GM12878 (cell line): ENCODE measurements at regions not wholly inside any gene's neighbourhood (a gene's known extent, or its start where the extent isn't known, plus 50 kb on each side); places are given as distances from the start of the nearest gene placed in this dataset.

ENCODE experiments used
- ATAC-seq: fragments of 200-7000 bp; cut with Tn5 transposase; 3 replicates; pipeline ENCODE4 v1.9.1; 2020; ENCODE audit warnings: mild to moderate bottlenecking, moderate library complexity
- BruUV-seq: library from RNA; stranded (reverse); fragments of 400-500 nt; replicated peaks from 2 replicates; lab custom pipeline; 2021; lab: Mats Ljungman, UMichigan
- CTCF ChIA-PET: fragments of 300-600 bp; sonication (Branson Sonifier 250); formaldehyde crosslinking; extraction: SDS; loops from one replicate; lab custom pipeline; 2021; ENCODE audit warnings: inconsistent platforms; lab: Yijun Ruan, JAX
- POLR2A ChIA-PET: fragments of 350-600 bp; formaldehyde crosslinking; extraction: SDS; loops from one replicate; lab custom pipeline; 2021; ENCODE audit warnings: inconsistent platforms; lab: Charles Lee
- RAD21 ChIA-PET: fragments of 300-600 bp; sonication (Branson Sonifier 250); formaldehyde crosslinking; loops from one replicate; lab custom pipeline; 2023; ENCODE audit warnings: antibody characterized with exemption; ENCODE audit not compliant: unreplicated experiment; lab: Charles Lee
- SMC1A ChIA-PET: fragments of 300-600 bp; sonication (Branson Sonifier 250); formaldehyde crosslinking; loops from one replicate; lab custom pipeline; 2023; ENCODE audit not compliant: unreplicated experiment, uncharacterized antibody; lab: Charles Lee
- DNase-seq: peaks from one replicate; pipeline ENCODE4 v3.0.0-alpha.2; 2011; ENCODE audit warnings: low read depth, low spot score
- FAIRE-seq: peaks from 3 replicates; lab custom pipeline; 2011; peaks lifted over from hg19 to GRCh38; lab: Jason Lieb, UNC
- H2AFZ ChIP-seq: 2 replicates; pipeline ENCODE4 v1.6.0; 2011; ENCODE audit warnings: low read depth, low read length, control low read depth; ENCODE audit not compliant: control insufficient read depth
- H3K27ac ChIP-seq: 2 replicates; pipeline ENCODE4 v1.5.1; 2011; ENCODE audit warnings: control low read depth; ENCODE audit not compliant: control insufficient read depth, insufficient read depth
- H3K27me3 ChIP-seq, 2 experiments: replicated peaks in 1 of 2; 2 replicates each; pipeline versions ENCODE4 v1.6.0 to v1.6.1; 2011; ENCODE audit warnings: low read length in 1 of 2; ENCODE audit not compliant: control insufficient read depth in 2 of 2, insufficient read depth in 2 of 2
- H3K36me3 ChIP-seq, 2 experiments: 2 replicates each; pipeline ENCODE4 v1.5.1; 2011; ENCODE audit warnings: low read length in 1 of 2; ENCODE audit not compliant: control insufficient read depth in 2 of 2, insufficient read depth in 2 of 2
- H3K4me1 ChIP-seq: 2 replicates; pipeline ENCODE4 v1.6.1; 2011; ENCODE audit warnings: mild to moderate bottlenecking, low read length, moderate library complexity, mixed read lengths; ENCODE audit not compliant: control insufficient read depth, insufficient read depth
- H3K4me2 ChIP-seq: 2 replicates; pipeline ENCODE4 v1.6.0; 2011; ENCODE audit warnings: control low read depth; ENCODE audit not compliant: control insufficient read depth, insufficient read depth
- H3K4me3 ChIP-seq: fragments of 200-600 bp; sonication (generic); 2 replicates; pipeline ENCODE4 v1.5.1; 2016
- H3K79me2 ChIP-seq: 2 replicates; pipeline ENCODE4 v1.6.0; 2011; ENCODE audit warnings: low read length; ENCODE audit not compliant: control insufficient read depth, insufficient read depth
- H3K9ac ChIP-seq: 2 replicates; pipeline ENCODE4 v1.8.0; 2011; ENCODE audit warnings: low read length, control low read depth, mixed read lengths; ENCODE audit not compliant: control insufficient read depth, insufficient read depth
- H3K9me3 ChIP-seq: replicated peaks from 3 replicates; pipeline ENCODE4 v1.5.1; 2011; ENCODE audit warnings: mild to moderate bottlenecking, low read length; ENCODE audit not compliant: control insufficient read depth, insufficient read depth
- H4K20me1 ChIP-seq: 2 replicates; pipeline ENCODE4 v1.6.0; 2011; ENCODE audit not compliant: control insufficient read depth, insufficient read depth
- CBX3 ChIP-seq: fragments of 200-600 bp; sonication (generic); IDR thresholded peaks from 2 replicates; pipeline ENCODE4 v1.6.1; 2016; ENCODE audit warnings: low read depth, borderline replicate concordance
- E2F8 ChIP-seq: fragments of 450-650 bp; IDR thresholded peaks from 2 replicates; pipeline ENCODE4 v1.6.1; 2018; ENCODE audit warnings: mild to moderate bottlenecking, low read depth, moderate library complexity; ENCODE audit not compliant: partially characterized antibody
- EED ChIP-seq: sonication (generic); IDR thresholded peaks from 2 replicates; pipeline ENCODE4 v1.6.1; 2016; ENCODE audit warnings: antibody characterized with exemption, low read depth
- EP300 ChIP-seq, 2 experiments: fragments of 150-350 bp in 1 of 2; IDR thresholded peaks; 2 replicates each; pipeline ENCODE4 v1.6.1; 2011 to 2012; ENCODE audit warnings: low read depth in 2 of 2, low read length in 2 of 2, borderline replicate concordance in 1 of 2, improper control_type of control experiment in 1 of 2, inconsistent platforms in 1 of 2; ENCODE audit not compliant: control insufficient read depth in 1 of 2
- GATAD2B ChIP-seq: fragments of 450-650 bp; conservative IDR thresholded peaks from 2 replicates; pipeline ENCODE4 v1.6.1; 2017; ENCODE audit warnings: low read depth, mild to moderate bottlenecking, moderate library complexity
- HDGF ChIP-seq: fragments of 450-650 bp; IDR thresholded peaks from 2 replicates; pipeline ENCODE4 v1.6.1; 2016; ENCODE audit warnings: antibody characterized with exemption
- NR2C2 ChIP-seq: IDR thresholded peaks from 2 replicates; pipeline ENCODE4 v1.6.1; 2011; ENCODE audit warnings: borderline replicate concordance, low read depth; ENCODE audit not compliant: control insufficient read depth, insufficient read length
- RAD51 ChIP-seq: fragments of 450-650 bp; IDR thresholded peaks from 2 replicates; pipeline ENCODE4 v1.6.1; 2016; ENCODE audit warnings: moderate library complexity, mild to moderate bottlenecking, inconsistent platforms
- RELB ChIP-seq: fragments of 450-650 bp; IDR thresholded peaks from 2 replicates; pipeline ENCODE4 v1.6.1; 2017; ENCODE audit warnings: low read depth, mild to moderate bottlenecking, moderate library complexity
- SMARCA5 ChIP-seq: fragments of 450-650 bp; IDR thresholded peaks from 2 replicates; pipeline ENCODE4 v1.6.1; 2017; ENCODE audit warnings: mild to moderate bottlenecking
- SUPT20H ChIP-seq: IDR thresholded peaks from 2 replicates; pipeline ENCODE4 v1.6.1; 2011; ENCODE audit warnings: low read depth, mild to moderate bottlenecking, low read length, moderate library complexity, borderline replicate concordance; ENCODE audit not compliant: control insufficient read depth
- SUZ12 ChIP-seq: fragments of 200-600 bp; sonication (generic); IDR thresholded peaks from one replicate; pipeline ENCODE4 v1.6.1; 2018; ENCODE audit warnings: antibody characterized with exemption, mild to moderate bottlenecking; ENCODE audit not compliant: unreplicated experiment
- YBX1 ChIP-seq: fragments of 450-650 bp; IDR thresholded peaks from 2 replicates; pipeline ENCODE4 v1.6.1; 2016; ENCODE audit warnings: antibody characterized with exemption
- ZNF592 ChIP-seq: fragments of 450-650 bp; IDR thresholded peaks from 2 replicates; pipeline ENCODE4 v1.6.1; 2017; ENCODE audit warnings: mild to moderate bottlenecking, moderate library complexity
- in situ Hi-C: fragments of 300-500 bp; cut with MboI; formaldehyde crosslinking; loops from 9 replicates; pipeline ENCODE4 v1.14.3; 2018; ENCODE audit warnings: mixed read lengths
- intact Hi-C: fragments of 100-400 bp; cut with micrococcal nuclease; formaldehyde crosslinking; loops from one replicate; pipeline ENCODE4 v1.14.2; 2022; ENCODE audit not compliant: unreplicated experiment

- no peak overlapping the region for H3K9ac ChIP-seq
- H3K4me1 ChIP-seq: no peaks in the 10 kb centered on the region
- ChIA-PET SMC1A (interaction anchor here (1.5 kb wide), 1 partner anchor 32 kb away, joined by 3 read pairs; no protein-coding TSS in a partner anchor), RAD21 (interaction anchor here (1.2 kb wide), 1 partner anchor 9 kb away, joined by 3 read pairs; no protein-coding TSS in a partner anchor), POLR2A (no interaction called here), CTCF (interaction anchor here (1.6 to 5.1 kb wide), 2 partner anchors 9 to 86 kb away, joined by 3 to 21 read pairs; no protein-coding TSS in a partner anchor)
- FAIRE-seq: no peak
- H3K79me2 ChIP-seq: no peaks in the 10 kb centered on the region
- no peaks in the 10 kb centered on the region for H3K9me3 ChIP-seq
- no peak overlapping the region for H3K4me3 ChIP-seq
- intact Hi-C loops (no loop called here), in situ Hi-C loops (no loop called here)
- H2AFZ ChIP-seq: no peak overlapping the region
- no peaks in the 10 kb centered on the region for H3K36me3 ChIP-seq
- ATAC-seq: no peak
- BruUV-seq: no TSS peak
- no peak overlapping the region for H3K27ac ChIP-seq
- H3K4me2 ChIP-seq: no peak overlapping the region
- DNase-seq: no peak
- H3K27me3 ChIP-seq: no peaks in the 10 kb centered on the region
- no peaks in the 10 kb centered on the region for H4K20me1 ChIP-seq
- TF ChIP-seq ZNF592: no peak
- TF ChIP-seq SUPT20H: no peak
- TF ChIP-seq CBX3: no peak
- no peak for TF ChIP-seq EP300 (IDR thresholded peaks at IDR 0.05; ENCODE audit: borderline replicate concordance in 1 of 2, control insufficient read depth in 1 of 2, low read depth in 2 of 2, low read length in 2 of 2)
- TF ChIP-seq RAD51: no peak
- no peak for TF ChIP-seq YBX1
- TF ChIP-seq SUZ12: no peak
- no peak for TF ChIP-seq EED
- TF ChIP-seq E2F8: no peak
- no peak for TF ChIP-seq NR2C2
- no peak for TF ChIP-seq HDGF
- TF ChIP-seq GATAD2B: no peak
- TF ChIP-seq SMARCA5: no peak
- TF ChIP-seq RELB: no peak
Measured at GRCh38 chr12:59844750-59845149, 248.9 kb downstream of the SLC16A7 start.
